ENCODE measurements at regions not wholly inside any gene's neighbourhood (a gene's known extent, or its start where the extent isn't known, plus 50 kb on each side); places are given as distances from the start of the nearest gene placed in this dataset.

DNA sequence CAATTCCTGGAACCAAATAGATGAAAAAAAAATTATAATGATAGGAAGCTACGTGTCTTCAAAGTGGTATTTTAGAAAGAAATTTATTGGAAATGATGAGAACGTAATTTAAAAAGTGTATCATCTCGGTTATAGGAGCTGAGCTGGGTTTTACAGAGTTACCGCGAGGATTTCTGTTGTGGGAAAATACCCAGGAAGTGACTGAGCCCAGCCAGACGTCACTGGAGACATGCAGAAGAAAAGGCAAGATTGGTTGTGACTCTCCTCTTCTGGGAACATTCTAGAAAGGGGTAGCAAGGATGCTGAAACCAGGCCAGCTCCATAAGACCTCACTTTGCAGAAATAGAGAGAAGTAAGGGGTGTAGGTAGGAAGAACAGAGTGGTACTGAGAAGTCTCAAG lies 95.9 kb upstream of the ADGRF1 start:
- no peak overlapping the region for H3K4me3 ChIP-seq (ENCODE audit: low read depth, low read length)
- no peaks in the 10 kb centered on the region for H3K27me3 ChIP-seq (ENCODE audit: insufficient read depth, low read length)
- peaks cover 28% of the 10 kb centered on the region for H3K4me1 ChIP-seq (ENCODE audit: control insufficient read depth, insufficient read depth, low read length, unreplicated experiment)
- no peak overlapping the region for H2AFZ ChIP-seq (ENCODE audit: low read length, unreplicated experiment)
- no peaks in the 10 kb centered on the region for H3K36me3 ChIP-seq (ENCODE audit: insufficient read depth, low read length)
- no peaks in the 10 kb centered on the region for H3K79me2 ChIP-seq (ENCODE audit: control insufficient read depth, insufficient read depth, low read length, unreplicated experiment)
- no peak overlapping the region for H3K27ac ChIP-seq (ENCODE audit: low read depth, low read length)

GRCh38 chr6:47137073-47137472 lies 94.9 kb upstream of the ADGRF1 start:
- Histone ChIP-seq H3K36me3 (ENCODE audit: insufficient read depth, low read length) (no peaks in the 10 kb centered on the region), H3K4me3 (ENCODE audit: low read depth, low read length) (no peak overlapping the region), H3K4me1 (ENCODE audit: control insufficient read depth, insufficient read depth, low read length, unreplicated experiment) (peaks cover 28% of the 10 kb centered on the region), H3K27me3 (ENCODE audit: insufficient read depth, low read length) (no peaks in the 10 kb centered on the region), H2AFZ (ENCODE audit: low read length, unreplicated experiment) (no peak overlapping the region), H3K79me2 (ENCODE audit: control insufficient read depth, insufficient read depth, low read length, unreplicated experiment) (no peaks in the 10 kb centered on the region), H3K27ac (ENCODE audit: low read depth, low read length) (no peak overlapping the region)

- Histone ChIP-seq H3K27me3 (ENCODE audit: insufficient read depth, low read length) (no peaks in the 10 kb centered on the region), H3K79me2 (ENCODE audit: control insufficient read depth, insufficient read depth, low read length, unreplicated experiment) (no peaks in the 10 kb centered on the region), H3K4me1 (ENCODE audit: control insufficient read depth, insufficient read depth, low read length, unreplicated experiment) (peaks cover 28% of the 10 kb centered on the region), H3K27ac (ENCODE audit: low read depth, low read length) (peak overlapping the region; percentile 95), H3K4me3 (ENCODE audit: low read depth, low read length) (peak overlapping the region; percentile 12; the same call in 1 of the 2 replicates), H3K36me3 (ENCODE audit: insufficient read depth, low read length) (no peaks in the 10 kb centered on the region), H2AFZ (ENCODE audit: low read length, unreplicated experiment) (no peak overlapping the region)
These were observed 93.6 kb upstream of the ADGRF1 start for GRCh38 chr6:47135772-47136171.

- H3K36me3 ChIP-seq (ENCODE audit: insufficient read depth, low read length): no peaks in the 10 kb centered on the region
- no peaks in the 10 kb centered on the region for H3K27me3 ChIP-seq (ENCODE audit: insufficient read depth, low read length)
- H3K79me2 ChIP-seq (ENCODE audit: control insufficient read depth, insufficient read depth, low read length, unreplicated experiment): no peaks in the 10 kb centered on the region
- peak overlapping the region; percentile 95 for H3K27ac ChIP-seq (ENCODE audit: low read depth, low read length)
- peak overlapping the region; percentile 82 for H2AFZ ChIP-seq (ENCODE audit: low read length, unreplicated experiment)
- peaks cover 37% of the 10 kb centered on the region for H3K4me1 ChIP-seq (ENCODE audit: control insufficient read depth, insufficient read depth, low read length, unreplicated experiment)
- H3K4me3 ChIP-seq (ENCODE audit: low read depth, low read length): peak overlapping the region; percentile 55
These were observed 92.5 kb upstream of the ADGRF1 start for GRCh38 chr6:47134476-47135189.

GRCh38 chr6:47133230-47134000 lies 91.3 kb upstream of the ADGRF1 start:
- no peak overlapping the region for H3K4me3 ChIP-seq (ENCODE audit: low read depth, low read length)
- no peaks in the 10 kb centered on the region for H3K27me3 ChIP-seq (ENCODE audit: insufficient read depth, low read length)
- no peaks in the 10 kb centered on the region for H3K36me3 ChIP-seq (ENCODE audit: insufficient read depth, low read length)
- H3K79me2 ChIP-seq (ENCODE audit: control insufficient read depth, insufficient read depth, low read length, unreplicated experiment): no peaks in the 10 kb centered on the region
- H3K4me1 ChIP-seq (ENCODE audit: control insufficient read depth, insufficient read depth, low read length, unreplicated experiment): peaks cover 37% of the 10 kb centered on the region
- no peak overlapping the region for H3K27ac ChIP-seq (ENCODE audit: low read depth, low read length)
- no peak overlapping the region for H2AFZ ChIP-seq (ENCODE audit: low read length, unreplicated experiment)

DNA sequence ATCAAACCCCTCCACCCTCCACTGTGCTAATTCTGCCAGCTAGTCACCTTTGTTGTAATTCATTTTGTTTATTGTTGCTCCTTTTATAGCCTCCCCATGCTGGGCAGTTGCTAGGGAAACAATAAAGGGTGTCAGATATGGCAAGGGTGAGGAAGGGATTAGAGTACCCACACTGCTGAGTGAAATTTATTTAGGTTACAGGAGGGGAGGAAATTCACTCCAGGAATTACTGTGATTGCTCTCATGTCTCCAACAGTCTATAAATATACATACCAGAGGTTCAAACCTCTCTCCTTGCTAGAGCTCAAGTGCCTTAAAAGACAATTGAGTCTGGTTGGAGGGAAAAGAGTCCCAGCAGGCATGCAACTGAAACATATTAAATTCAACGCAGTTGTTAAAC lies 90.6 kb upstream of the ADGRF1 start:
- H3K4me3 ChIP-seq (ENCODE audit: low read depth, low read length): no peak overlapping the region
- H3K27ac ChIP-seq (ENCODE audit: low read depth, low read length): no peak overlapping the region
- H3K27me3 ChIP-seq (ENCODE audit: insufficient read depth, low read length): no peaks in the 10 kb centered on the region
- H3K79me2 ChIP-seq (ENCODE audit: control insufficient read depth, insufficient read depth, low read length, unreplicated experiment): no peaks in the 10 kb centered on the region
- H2AFZ ChIP-seq (ENCODE audit: low read length, unreplicated experiment): no peak overlapping the region
- peaks cover 32% of the 10 kb centered on the region for H3K4me1 ChIP-seq (ENCODE audit: control insufficient read depth, insufficient read depth, low read length, unreplicated experiment)
- no peaks in the 10 kb centered on the region for H3K36me3 ChIP-seq (ENCODE audit: insufficient read depth, low read length)

DNA sequence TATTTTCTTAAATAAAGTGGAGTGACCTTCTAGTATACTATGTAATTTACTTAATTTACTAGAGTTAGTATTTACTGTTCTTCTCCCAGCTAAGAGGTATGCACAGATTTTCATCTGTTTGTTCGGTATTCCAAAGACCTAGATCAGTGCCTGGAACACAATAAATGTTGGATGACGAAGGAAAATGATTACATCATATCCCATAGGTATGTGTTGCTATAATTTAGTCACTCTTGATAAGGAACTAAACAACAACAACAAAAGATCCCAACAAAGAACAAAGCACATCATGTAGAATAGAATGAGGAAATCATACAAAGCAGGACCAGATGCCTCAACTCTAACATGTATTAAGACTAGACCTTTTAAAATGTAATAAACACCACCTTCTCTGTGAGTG lies 89.6 kb upstream of the ADGRF1 start:
- Histone ChIP-seq H3K4me1 (ENCODE audit: control insufficient read depth, insufficient read depth, low read length, unreplicated experiment) (peaks cover 42% of the 10 kb centered on the region), H3K36me3 (ENCODE audit: insufficient read depth, low read length) (no peaks in the 10 kb centered on the region), H3K79me2 (ENCODE audit: control insufficient read depth, insufficient read depth, low read length, unreplicated experiment) (no peaks in the 10 kb centered on the region), H2AFZ (ENCODE audit: low read length, unreplicated experiment) (no peak overlapping the region), H3K4me3 (ENCODE audit: low read depth, low read length) (no peak overlapping the region), H3K27me3 (ENCODE audit: insufficient read depth, low read length) (no peaks in the 10 kb centered on the region), H3K27ac (ENCODE audit: low read depth, low read length) (no peak overlapping the region)

DNA sequence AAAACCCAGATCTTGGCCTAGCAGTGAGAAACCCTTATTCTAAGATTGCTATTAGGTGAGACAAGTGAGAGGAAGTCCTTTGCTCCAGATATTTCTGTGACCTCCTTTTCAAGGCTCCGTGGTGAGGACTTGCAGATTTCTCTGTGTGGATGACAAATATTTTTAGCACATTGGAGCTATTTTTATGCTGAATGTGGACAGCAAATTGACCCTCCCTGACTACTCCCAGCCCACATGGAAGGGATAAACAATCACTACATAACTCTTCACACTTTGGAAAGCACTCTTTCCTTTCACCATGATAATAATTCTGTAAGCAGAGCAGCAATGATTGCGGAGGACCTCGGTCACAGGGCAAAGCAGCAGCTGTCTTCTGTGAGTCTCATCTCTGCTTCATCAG lies 88.0 kb upstream of the ADGRF1 start:
- Histone ChIP-seq H3K36me3 (ENCODE audit: insufficient read depth, low read length) (no peaks in the 10 kb centered on the region), H2AFZ (ENCODE audit: low read length, unreplicated experiment) (peak overlapping the region; percentile 45), H3K27me3 (ENCODE audit: insufficient read depth, low read length) (no peaks in the 10 kb centered on the region), H3K4me1 (ENCODE audit: control insufficient read depth, insufficient read depth, low read length, unreplicated experiment) (peaks cover 35% of the 10 kb centered on the region), H3K4me3 (ENCODE audit: low read depth, low read length) (no peak overlapping the region), H3K27ac (ENCODE audit: low read depth, low read length) (no peak overlapping the region), H3K79me2 (ENCODE audit: control insufficient read depth, insufficient read depth, low read length, unreplicated experiment) (no peaks in the 10 kb centered on the region)

- H3K4me3 ChIP-seq (ENCODE audit: low read depth, low read length): no peak overlapping the region
These were observed 87.0 kb upstream of the ADGRF1 start for GRCh38 chr6:47129129-47129528.

GRCh38 chr6:47126647-47127391 lies 84.7 kb upstream of the ADGRF1 start:
- H3K4me1 ChIP-seq (ENCODE audit: control insufficient read depth, insufficient read depth, low read length, unreplicated experiment): peaks cover 24% of the 10 kb centered on the region
- peak overlapping the region; percentile 6; the same call in 1 of the 2 replicates for H3K4me3 ChIP-seq (ENCODE audit: low read depth, low read length)
- H3K36me3 ChIP-seq (ENCODE audit: insufficient read depth, low read length): no peaks in the 10 kb centered on the region
- H2AFZ ChIP-seq (ENCODE audit: low read length, unreplicated experiment): peak overlapping the region; percentile 39
- H3K79me2 ChIP-seq (ENCODE audit: control insufficient read depth, insufficient read depth, low read length, unreplicated experiment): no peaks in the 10 kb centered on the region
- H3K27me3 ChIP-seq (ENCODE audit: insufficient read depth, low read length): no peaks in the 10 kb centered on the region
- H3K27ac ChIP-seq (ENCODE audit: low read depth, low read length): no peak overlapping the region

More at GRCh38 chr6:47129129-47129528, 87.0 kb upstream of the ADGRF1 start:
- no peaks in the 10 kb centered on the region for H3K27me3 ChIP-seq (ENCODE audit: insufficient read depth, low read length)
- H2AFZ ChIP-seq (ENCODE audit: low read length, unreplicated experiment): no peak overlapping the region
- no peaks in the 10 kb centered on the region for H3K79me2 ChIP-seq (ENCODE audit: control insufficient read depth, insufficient read depth, low read length, unreplicated experiment)
- no peaks in the 10 kb centered on the region for H3K36me3 ChIP-seq (ENCODE audit: insufficient read depth, low read length)
- peaks cover 27% of the 10 kb centered on the region for H3K4me1 ChIP-seq (ENCODE audit: control insufficient read depth, insufficient read depth, low read length, unreplicated experiment)
- no peak overlapping the region for H3K27ac ChIP-seq (ENCODE audit: low read depth, low read length)
